Karpas-422 (cell line): ENCODE measurements at regions not wholly inside any gene's neighbourhood (a gene's known extent, or its start where the extent isn't known, plus 50 kb on each side); places are given as distances from the start of the nearest gene placed in this dataset.
"Not testable (repeated sequence)": the region's sequence is repeated elsewhere in the genome, so short reads cannot be mapped to it uniquely, and the experiment has no call there.

Experiments used
- DNase-seq: peaks from one replicate; pipeline ENCODE4 v3.0.0-alpha.2; 2015
- H2AFZ ChIP-seq: fragments of 200-600 bp; sonication (generic); 2 replicates; pipeline ENCODE4 v1.6.1; 2014; ENCODE audit warnings: antibody characterized with exemption, low read length, mixed read lengths
- H3K27ac ChIP-seq: fragments of 200-600 bp; sonication (generic); 2 replicates; pipeline ENCODE4 v1.5.1; 2014; ENCODE audit warnings: mild to moderate bottlenecking, low read length, moderate library complexity
- H3K27me3 ChIP-seq: fragments of 200-600 bp; sonication (generic); 2 replicates; pipeline ENCODE4 v1.6.1; 2014; ENCODE audit warnings: low read length, mixed read lengths
- H3K36me3 ChIP-seq: fragments of 200-600 bp; sonication (generic); 2 replicates; pipeline ENCODE4 v1.6.1; 2014; ENCODE audit warnings: low read length, mixed read lengths; ENCODE audit not compliant: insufficient read depth
- H3K4me1 ChIP-seq: fragments of 200-600 bp; sonication (generic); 2 replicates; pipeline ENCODE4 v1.6.1; 2014; ENCODE audit warnings: mild to moderate bottlenecking, low read length, mixed read lengths
- H3K4me2 ChIP-seq: fragments of 200-600 bp; sonication (generic); 2 replicates; pipeline ENCODE4 v1.6.1; 2014; ENCODE audit warnings: low read length, low read depth, mild to moderate bottlenecking; ENCODE audit not compliant: poor library complexity, severe bottlenecking
- H3K4me3 ChIP-seq: fragments of 200-600 bp; sonication (generic); 2 replicates; pipeline ENCODE4 v1.5.1; 2014; ENCODE audit warnings: mild to moderate bottlenecking, antibody characterized with exemption, low read length, mixed read lengths
- H3K79me2 ChIP-seq: fragments of 200-600 bp; sonication (generic); 2 replicates; pipeline ENCODE4 v1.6.1; 2014; ENCODE audit warnings: mild to moderate bottlenecking, low read length, mixed read lengths
- H3K9ac ChIP-seq: fragments of 200-600 bp; sonication (generic); 2 replicates; pipeline ENCODE4 v1.6.0; 2014; ENCODE audit warnings: low read length
- H3K9me2 ChIP-seq: fragments of 200-600 bp; sonication (generic), shearing (Covaris generic); replicated peaks from 2 replicates; pipeline ENCODE4 v1.6.0; 2014; ENCODE audit warnings: mild to moderate bottlenecking, low read length, moderate library complexity; ENCODE audit not compliant: insufficient read depth
- H3K9me3 ChIP-seq: fragments of 300-700, 200-600 bp; sonication (generic); 2 replicates; pipeline ENCODE4 v1.6.1; 2014; ENCODE audit warnings: low read length, mixed read lengths
- H4K20me1 ChIP-seq: fragments of 200-600 bp; sonication (generic); 2 replicates; pipeline ENCODE4 v1.6.1; 2014; ENCODE audit warnings: mild to moderate bottlenecking, antibody characterized with exemption, low read length, low read depth; ENCODE audit not compliant: insufficient read depth

GRCh38 chrX:96480081-96480480 is 204.6 kb upstream of the DIAPH2 start:
- Histone ChIP-seq H3K27ac (no peak overlapping the region), H3K4me1 (no peaks in the 10 kb centered on the region), H2AFZ (no peak overlapping the region), H3K9me2 (no peaks in the 10 kb centered on the region), H3K9ac (no peak overlapping the region), H3K36me3 (no peaks in the 10 kb centered on the region), H3K9me3 (peaks cover 12% of the 10 kb centered on the region), H3K4me3 (no peak overlapping the region), H3K4me2 (no peak overlapping the region), H4K20me1 (no peaks in the 10 kb centered on the region), H3K27me3 (no peaks in the 10 kb centered on the region), H3K79me2 (no peaks in the 10 kb centered on the region)
- DNase-seq: no peak

GRCh38 chrX:96481831-96482230 is 202.8 kb upstream of the DIAPH2 start:
- no peak for DNase-seq
- Histone ChIP-seq H3K27ac (no peak overlapping the region), H3K4me3 (no peak overlapping the region), H3K9me3 (peaks cover 12% of the 10 kb centered on the region), H2AFZ (no peak overlapping the region), H3K9ac (no peak overlapping the region), H3K4me2 (no peak overlapping the region), H3K4me1 (no peaks in the 10 kb centered on the region), H3K9me2 (no peaks in the 10 kb centered on the region), H3K36me3 (no peaks in the 10 kb centered on the region), H4K20me1 (no peaks in the 10 kb centered on the region), H3K27me3 (no peaks in the 10 kb centered on the region), H3K79me2 (no peaks in the 10 kb centered on the region)

- H3K4me3 ChIP-seq: no peak overlapping the region
- no peak overlapping the region for H2AFZ ChIP-seq
- DNase-seq: no peak
- no peak overlapping the region for H3K27ac ChIP-seq
- no peak overlapping the region for H3K9ac ChIP-seq
- H3K27me3 ChIP-seq: no peaks in the 10 kb centered on the region
- H3K9me2 ChIP-seq: no peaks in the 10 kb centered on the region
- H3K36me3 ChIP-seq: no peaks in the 10 kb centered on the region
- no peaks in the 10 kb centered on the region for H3K79me2 ChIP-seq
- H3K4me2 ChIP-seq: no peak overlapping the region
- no peaks in the 10 kb centered on the region for H4K20me1 ChIP-seq
- no peaks in the 10 kb centered on the region for H3K4me1 ChIP-seq
- peaks cover 9% of the 10 kb centered on the region for H3K9me3 ChIP-seq
These were observed 200.9 kb upstream of the DIAPH2 start for GRCh38 chrX:96483647-96484160.

DNA sequence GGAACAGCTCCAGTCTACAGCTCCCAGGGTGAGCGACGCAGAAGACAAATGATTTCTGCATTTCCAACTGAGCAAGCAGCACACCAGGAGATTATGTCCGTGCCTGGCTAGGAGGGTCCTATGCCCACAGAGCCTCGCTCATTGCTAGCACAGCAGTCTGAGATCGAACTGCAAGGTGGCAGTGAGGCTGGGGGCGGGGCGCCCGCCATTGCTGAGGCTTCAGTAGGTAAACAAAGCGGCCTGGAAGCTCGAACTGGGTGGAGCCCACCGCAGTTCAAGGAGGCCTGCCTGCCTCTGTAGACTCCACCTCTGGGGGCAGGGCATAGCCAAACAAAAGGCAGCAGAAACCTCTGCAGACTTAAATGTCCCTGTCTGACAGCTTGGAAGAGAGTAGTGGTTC is 198.0 kb upstream of the DIAPH2 start:
- H3K36me3 ChIP-seq, H3K4me3 ChIP-seq, H3K27ac ChIP-seq, DNase-seq, H3K4me2 ChIP-seq, H3K27me3 ChIP-seq, H3K9me2 ChIP-seq, H3K79me2 ChIP-seq, H4K20me1 ChIP-seq, H2AFZ ChIP-seq, H3K4me1 ChIP-seq, H3K9ac ChIP-seq, H3K9me3 ChIP-seq: not testable (repeated sequence)

DNA sequence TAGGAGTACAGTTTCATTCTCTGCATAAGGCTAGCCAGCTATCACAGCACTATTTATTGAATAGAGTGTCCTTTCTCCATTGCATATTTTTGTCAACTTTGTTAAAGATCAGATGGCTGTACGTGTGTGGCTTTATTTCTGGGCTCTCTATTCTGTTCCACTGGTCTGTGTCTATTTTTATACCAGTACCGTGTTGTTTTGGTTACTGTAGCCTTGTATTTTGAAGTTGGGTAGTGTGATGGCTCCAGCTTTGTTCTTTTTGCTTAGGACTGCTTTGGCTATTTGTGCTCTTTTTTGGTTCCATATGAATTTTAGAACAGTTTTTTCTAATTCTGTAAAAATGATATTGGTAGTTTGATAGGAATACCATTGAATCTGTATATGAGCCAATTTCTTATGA is 182.1 kb upstream of the DIAPH2 start:
- no peak overlapping the region for H3K4me3 ChIP-seq
- H4K20me1 ChIP-seq: no peaks in the 10 kb centered on the region
- no peaks in the 10 kb centered on the region for H3K79me2 ChIP-seq
- no peak overlapping the region for H3K9ac ChIP-seq
- H2AFZ ChIP-seq: no peak overlapping the region
- no peak for DNase-seq
- no peaks in the 10 kb centered on the region for H3K36me3 ChIP-seq
- no peak overlapping the region for H3K27ac ChIP-seq
- H3K9me2 ChIP-seq: no peaks in the 10 kb centered on the region
- no peaks in the 10 kb centered on the region for H3K27me3 ChIP-seq
- peaks cover 5% of the 10 kb centered on the region for H3K9me3 ChIP-seq
- no peaks in the 10 kb centered on the region for H3K4me1 ChIP-seq
- no peak overlapping the region for H3K4me2 ChIP-seq

- H3K27ac ChIP-seq: not testable (repeated sequence)
- H3K9me3 ChIP-seq: peaks cover 19% of the 10 kb centered on the region
These were observed 155.3 kb upstream of the DIAPH2 start for GRCh38 chrX:96529386-96529785.

DNA sequence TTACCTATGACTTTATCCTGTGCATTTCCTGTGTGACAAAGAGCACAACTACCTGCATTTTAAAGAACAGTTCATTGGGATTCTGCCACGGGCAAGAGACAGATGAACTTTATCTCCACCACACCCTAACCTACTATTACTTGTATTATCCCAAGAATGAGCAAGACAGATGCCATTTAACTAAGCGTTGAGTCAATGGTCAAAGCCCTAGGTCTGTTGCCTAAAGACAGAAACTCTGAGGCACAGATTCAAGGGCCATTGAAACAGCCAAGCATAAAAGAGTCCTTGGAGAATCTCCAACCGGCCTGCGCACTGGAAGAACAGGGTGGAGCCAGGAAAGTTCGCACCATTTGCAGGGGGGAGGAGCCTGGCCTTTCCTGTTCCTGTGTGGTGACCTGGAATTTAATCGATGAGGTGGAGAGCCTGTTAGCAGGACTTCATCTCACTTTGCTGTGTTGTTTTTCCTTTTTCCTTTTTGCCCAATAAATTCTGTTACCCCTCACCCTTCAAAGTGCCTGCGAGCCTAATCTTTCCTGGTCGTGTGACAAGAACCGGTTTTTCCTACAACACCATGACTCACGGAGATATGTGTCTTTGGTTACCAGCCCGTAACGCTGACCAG is 146.4 kb upstream of the DIAPH2 start:
- Histone ChIP-seq H3K27me3 (no peaks in the 10 kb centered on the region), H3K36me3 (no peaks in the 10 kb centered on the region), H3K27ac (no peak overlapping the region), H3K9me3 (no peaks in the 10 kb centered on the region; the same call in 1 of the 2 replicates), H3K9ac (no peak overlapping the region), H4K20me1 (no peaks in the 10 kb centered on the region), H3K4me2 (no peak overlapping the region), H3K4me1 (no peaks in the 10 kb centered on the region), H3K9me2 (no peaks in the 10 kb centered on the region), H3K79me2 (no peaks in the 10 kb centered on the region), H2AFZ (no peak overlapping the region), H3K4me3 (no peak overlapping the region)
- DNase-seq: no peak

More at GRCh38 chrX:96529386-96529785, 155.3 kb upstream of the DIAPH2 start:
- H3K9me2 ChIP-seq, H3K4me3 ChIP-seq, H3K4me2 ChIP-seq, H3K4me1 ChIP-seq, H3K27me3 ChIP-seq, H4K20me1 ChIP-seq, H3K36me3 ChIP-seq, H3K79me2 ChIP-seq, H3K9ac ChIP-seq, DNase-seq, H2AFZ ChIP-seq: not testable (repeated sequence)

DNA sequence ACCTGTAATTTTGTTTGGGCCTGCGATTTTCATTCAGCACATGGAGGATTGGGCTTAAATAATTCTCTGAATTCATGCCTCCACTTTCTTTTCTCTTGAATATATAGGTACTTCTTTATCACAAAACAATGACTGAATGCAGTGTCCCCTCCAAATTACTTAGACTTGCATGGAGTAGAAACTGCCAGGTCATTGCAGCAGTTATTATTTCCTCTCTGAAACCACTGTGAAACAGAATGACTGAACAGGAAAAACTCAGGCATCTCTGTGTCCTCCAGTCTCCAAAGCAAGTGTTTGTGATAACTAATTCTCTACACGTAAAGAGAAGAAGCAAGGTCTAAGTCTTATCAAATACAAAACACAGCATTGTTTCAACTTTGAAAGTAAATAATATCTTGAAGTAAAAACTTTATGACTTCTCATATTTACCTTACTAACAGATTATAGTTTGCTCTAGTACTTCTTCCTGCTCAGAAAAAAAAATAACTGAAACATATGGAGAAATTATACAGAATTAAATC is 144.5 kb upstream of the DIAPH2 start:
- Histone ChIP-seq H2AFZ (no peak overlapping the region), H3K36me3 (no peaks in the 10 kb centered on the region), H3K4me2 (no peak overlapping the region), H3K9ac (no peak overlapping the region), H3K27me3 (no peaks in the 10 kb centered on the region), H3K27ac (no peak overlapping the region), H4K20me1 (no peaks in the 10 kb centered on the region), H3K4me1 (no peaks in the 10 kb centered on the region), H3K9me2 (no peaks in the 10 kb centered on the region), H3K79me2 (no peaks in the 10 kb centered on the region), H3K9me3 (no peaks in the 10 kb centered on the region; the same call in 1 of the 2 replicates), H3K4me3 (no peak overlapping the region)
- no peak for DNase-seq
